Cardiac septum (tissue), 1 donor: ENCODE measurements at regions not wholly inside any gene's neighbourhood (a gene's known extent, or its start where the extent isn't known, plus 50 kb on each side); places are given as distances from the start of the nearest gene placed in this dataset.
"Not testable (repeated sequence)": the region's sequence is repeated elsewhere in the genome, so short reads cannot be mapped to it uniquely, and the experiment has no call there.

Experiments
- DNase-seq: peaks from one replicate; pipeline ENCODE4 v3.0.0-alpha.2; 2020; ENCODE audit warnings: low spot score
- intact Hi-C: fragments of 100-400 bp; cut with DNase I; formaldehyde crosslinking; loops from one replicate; pipeline ENCODE4 v1.14.0; 2022
- donor health status: DM: no; HTN: no; CAD: no.

GRCh38 chr3:157922614-157923013 is 183.6 kb downstream of the SHOX2 start:
- intact Hi-C loops, result no loop called here

GRCh38 chr3:157921811-157922210 is 184.4 kb downstream of the SHOX2 start:
- no peak for DNase-seq
- intact Hi-C loops, result no loop called here

More at GRCh38 chr3:157922614-157923013, 183.6 kb downstream of the SHOX2 start:
- no peak for DNase-seq

GRCh38 chr3:157920822-157921700 is 185.2 kb downstream of the SHOX2 start:
- intact Hi-C loops, result no loop called here
- DNase-seq, result no peak

- no peak for DNase-seq
- intact Hi-C loops, result no loop called here
Observed at GRCh38 chr3:157919319-157919887, 186.8 kb downstream of the SHOX2 start.

GRCh38 chr3:157918402-157918801 is 187.8 kb downstream of the SHOX2 start:
- intact Hi-C loops, result no loop called here
- DNase-seq, result no peak

- intact Hi-C loops, result no loop called here
- no peak for DNase-seq
Observed at GRCh38 chr3:157916672-157917071, 189.5 kb downstream of the SHOX2 start.

- intact Hi-C loops, result no loop called here
- DNase-seq, result no peak
Observed at GRCh38 chr3:157914882-157915281, 191.3 kb downstream of the SHOX2 start.

GRCh38 chr3:157913741-157914150 is 192.5 kb downstream of the SHOX2 start:
- DNase-seq, result no peak
- intact Hi-C loops, result no loop called here

GRCh38 chr3:157912514-157913451 is 193.4 kb downstream of the SHOX2 start:
- intact Hi-C loops, result no loop called here
- no peak for DNase-seq

GRCh38 chr3:157906627-157907026 is 199.6 kb downstream of the SHOX2 start:
- intact Hi-C loops, result no loop called here

GRCh38 chr3:157905885-157906284 is 200.3 kb downstream of the SHOX2 start:
- DNase-seq, result no peak
- intact Hi-C loops, result no loop called here

More at GRCh38 chr3:157906627-157907026, 199.6 kb downstream of the SHOX2 start:
- DNase-seq, result no peak

- DNase-seq, intact Hi-C loops: not testable (repeated sequence)
Observed at GRCh38 chr3:157902680-157903079, 203.5 kb downstream of the SHOX2 start.

- DNase-seq, result no peak
- intact Hi-C loops, result no loop called here
Observed at GRCh38 chr3:157888040-157888439, 218.2 kb downstream of the SHOX2 start.

GRCh38 chr3:157876556-157876955 is 229.7 kb downstream of the SHOX2 start:
- intact Hi-C loops, result no loop called here
- no peak for DNase-seq

GRCh38 chr3:157872902-157873301 is 233.3 kb downstream of the SHOX2 start:
- intact Hi-C loops, result no loop called here
- no peak for DNase-seq

GRCh38 chr3:157871838-157872460 is 234.3 kb downstream of the SHOX2 start:
- intact Hi-C loops, result no loop called here

GRCh38 chr3:157871248-157871647 is 235.0 kb downstream of the SHOX2 start:
- intact Hi-C loops, result no loop called here
- DNase-seq, result no peak

More at GRCh38 chr3:157871838-157872460, 234.3 kb downstream of the SHOX2 start:
- DNase-seq, result no peak

- intact Hi-C loops, result no loop called here
- DNase-seq, result no peak
Observed at GRCh38 chr3:157868946-157869345, 237.3 kb downstream of the SHOX2 start.

GRCh38 chr3:157868196-157868595 is 238.0 kb downstream of the SHOX2 start:
- intact Hi-C loops, result no loop called here
- DNase-seq, result no peak
